ENCODE measurements at regions not wholly inside any gene's neighbourhood (a gene's known extent, or its start where the extent isn't known, plus 50 kb on each side); places are given as distances from the start of the nearest gene placed in this dataset.

DNA sequence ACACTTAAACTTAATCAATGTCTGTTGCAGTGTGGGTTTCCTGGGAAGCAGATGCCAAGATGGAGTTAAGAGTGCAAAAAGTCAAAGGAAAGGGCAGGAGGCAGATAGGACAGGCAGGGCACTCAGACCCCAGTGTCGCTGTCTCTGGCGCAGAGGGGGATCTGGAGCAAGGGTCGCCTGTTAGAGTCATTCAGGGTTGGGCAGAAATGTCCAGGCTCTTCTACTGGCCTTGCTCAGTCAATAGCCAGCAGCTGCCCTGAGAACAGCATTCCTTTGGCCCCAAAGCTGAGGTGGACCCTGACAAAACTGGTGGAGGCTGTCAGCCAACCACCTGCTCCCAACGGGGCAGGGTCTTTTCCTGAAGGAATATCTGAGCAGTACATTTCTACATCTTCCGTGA is 97.1 kb upstream of the SLC66A3 start:
- Histone ChIP-seq H3K4me3 (no peak overlapping the region), H3K4me1 (no peaks in the 10 kb centered on the region), H3K27me3 (no peaks in the 10 kb centered on the region), H3K27ac (no peak overlapping the region), H3K36me3 (no peaks in the 10 kb centered on the region), H3K9me3 (peaks cover 8 to 13% (median 12%) of the 10 kb centered on the region in 4 donors)
- no peak for DNase-seq
- 81 to 87% methylated on average over 5 of the region's 5 CpGs for WGBS, 2 donors
- TF ChIP-seq, protein P1, sequence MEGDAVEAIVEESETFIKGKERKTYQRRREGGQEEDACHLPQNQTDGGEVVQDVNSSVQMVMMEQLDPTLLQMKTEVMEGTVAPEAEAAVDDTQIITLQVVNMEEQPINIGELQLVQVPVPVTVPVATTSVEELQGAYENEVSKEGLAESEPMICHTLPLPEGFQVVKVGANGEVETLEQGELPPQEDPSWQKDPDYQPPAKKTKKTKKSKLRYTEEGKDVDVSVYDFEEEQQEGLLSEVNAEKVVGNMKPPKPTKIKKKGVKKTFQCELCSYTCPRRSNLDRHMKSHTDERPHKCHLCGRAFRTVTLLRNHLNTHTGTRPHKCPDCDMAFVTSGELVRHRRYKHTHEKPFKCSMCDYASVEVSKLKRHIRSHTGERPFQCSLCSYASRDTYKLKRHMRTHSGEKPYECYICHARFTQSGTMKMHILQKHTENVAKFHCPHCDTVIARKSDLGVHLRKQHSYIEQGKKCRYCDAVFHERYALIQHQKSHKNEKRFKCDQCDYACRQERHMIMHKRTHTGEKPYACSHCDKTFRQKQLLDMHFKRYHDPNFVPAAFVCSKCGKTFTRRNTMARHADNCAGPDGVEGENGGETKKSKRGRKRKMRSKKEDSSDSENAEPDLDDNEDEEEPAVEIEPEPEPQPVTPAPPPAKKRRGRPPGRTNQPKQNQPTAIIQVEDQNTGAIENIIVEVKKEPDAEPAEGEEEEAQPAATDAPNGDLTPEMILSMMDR (IDR thresholded peaks at IDR 0.05), result no peak
- TF ChIP-seq EP300 (IDR thresholded peaks at IDR 0.05), result no peak
- TF ChIP-seq POLR2AphosphoS5 (IDR thresholded peaks at IDR 0.05), result no peak
- TF ChIP-seq POLR2A (IDR thresholded peaks at IDR 0.05), result no peak
- ATAC-seq (ENCODE audit: low FRiP score in 2 of 2), result no peak

- Histone ChIP-seq H3K27ac (no peak overlapping the region), H3K4me1 (no peaks in the 10 kb centered on the region), H3K36me3 (no peaks in the 10 kb centered on the region), H3K4me3 (no peak overlapping the region), H3K9me3 (peaks cover 8 to 13% (median 12%) of the 10 kb centered on the region in 4 donors), H3K27me3 (no peaks in the 10 kb centered on the region)
- DNase-seq (no peak), ATAC-seq (ENCODE audit: low FRiP score in 2 of 2) (no peak)
- 82 to 87% methylated on average over 3 of the region's 3 CpGs for WGBS, 2 donors
- TF ChIP-seq EP300 (IDR thresholded peaks at IDR 0.05) (no peak), POLR2AphosphoS5 (IDR thresholded peaks at IDR 0.05) (no peak), POLR2A (IDR thresholded peaks at IDR 0.05) (no peak)
- TF ChIP-seq, protein P1 (IDR thresholded peaks at IDR 0.05), result no peak
Observed at GRCh38 chr2:11060376-11061169, 94.7 kb upstream of the SLC66A3 start.

DNA sequence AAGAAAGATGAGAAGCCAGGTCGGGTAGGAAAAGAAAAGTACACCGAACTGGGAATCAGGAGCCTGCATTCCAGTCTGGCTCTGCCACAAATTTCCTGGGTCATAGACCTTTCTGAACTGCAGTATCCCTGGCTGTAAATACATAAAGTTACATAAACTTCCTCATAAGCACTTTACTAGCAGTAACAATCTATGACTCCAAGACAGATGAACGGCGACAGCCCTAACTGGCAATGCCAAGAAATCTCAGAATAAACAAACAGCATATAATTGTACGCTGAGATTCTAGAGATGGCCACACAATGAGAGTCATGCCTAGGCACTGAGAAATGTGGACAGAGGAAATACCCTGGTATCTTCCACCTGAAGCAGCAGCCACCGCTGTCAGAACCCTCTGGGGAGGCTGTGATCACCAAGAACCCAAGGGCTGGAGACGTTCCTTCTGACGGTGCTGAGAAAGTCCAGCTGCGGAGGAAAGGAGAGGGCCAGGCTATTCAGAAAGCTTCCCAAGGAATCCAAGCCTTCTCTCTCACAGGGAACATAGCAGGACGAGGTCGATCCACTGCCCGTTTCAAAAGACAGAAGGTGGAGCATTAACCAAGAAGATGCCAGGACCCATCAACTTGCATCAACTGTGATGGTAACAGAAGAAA is 89.3 kb upstream of the SLC66A3 start:
- WGBS, 2 donors, result 43 to 51% methylated on average over 12 of the region's 12 CpGs

DNA sequence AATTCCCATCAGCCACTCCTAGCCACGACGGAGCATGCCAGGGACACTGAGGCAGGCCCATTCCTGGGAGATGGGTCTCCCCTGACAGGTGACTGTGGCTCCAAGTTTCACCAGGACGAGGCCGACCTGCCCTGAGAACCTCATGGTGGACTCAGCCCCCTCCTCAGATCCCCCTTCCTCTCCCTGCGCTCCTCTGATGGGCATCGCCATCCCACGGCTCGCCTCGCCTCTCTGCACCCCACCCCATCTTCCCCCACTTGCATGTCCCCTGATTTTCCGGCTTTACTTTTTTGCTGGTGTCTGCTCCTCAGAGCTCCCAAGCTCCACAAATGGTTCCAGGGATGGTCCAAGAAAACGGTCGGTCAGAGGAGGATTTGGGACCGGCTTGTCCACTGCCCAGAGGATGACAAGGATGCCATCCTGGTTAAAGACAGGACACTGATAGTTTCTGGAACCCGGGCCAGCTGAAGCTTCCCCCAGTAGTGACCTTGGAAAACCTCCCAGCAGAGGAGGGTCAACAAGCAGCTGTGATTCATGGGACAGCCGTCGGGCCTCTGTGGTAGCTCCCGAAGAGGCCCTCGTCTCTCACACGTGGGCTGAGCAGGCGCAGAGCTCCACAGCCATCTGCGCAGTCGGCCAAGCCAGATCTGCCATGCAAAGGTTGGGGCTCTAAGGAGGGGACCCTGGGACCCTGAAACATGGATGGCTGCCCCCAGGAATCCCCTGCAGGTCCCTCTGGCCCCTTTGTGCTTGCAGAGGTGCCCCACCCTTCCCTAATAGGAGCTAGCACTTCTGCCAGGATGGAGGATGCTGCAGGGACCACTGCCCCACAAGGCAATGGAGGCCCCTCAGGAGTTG is 87.8 kb upstream of the SLC66A3 start:
- no peak overlapping the region for H3K27ac ChIP-seq
- H3K36me3 ChIP-seq, result no peaks in the 10 kb centered on the region
- H3K9me3 ChIP-seq, result no peaks in the 10 kb centered on the region
- H3K4me1 ChIP-seq, result peaks cover 0 to 6% (median 5%) of the 10 kb centered on the region in 4 donors
- DNase-seq, result peak in 1 of 2 donors; percentile 39
- no peak overlapping the region for H3K4me3 ChIP-seq
- TF ChIP-seq, protein P1 (IDR thresholded peaks at IDR 0.05), result no peak
- TF ChIP-seq POLR2AphosphoS5 (IDR thresholded peaks at IDR 0.05) (no peak), EP300 (IDR thresholded peaks at IDR 0.05) (no peak)
- 84 to 94% methylated on average over 16 to 22 of the region's 22 CpGs for WGBS, 2 donors
- peak in 1 of 2 donors; percentile 20 for ATAC-seq (ENCODE audit: low FRiP score in 2 of 2)
- H3K27me3 ChIP-seq, result no peaks in the 10 kb centered on the region

More for the DNA sequence above, 89.3 kb upstream of the SLC66A3 start:
- no peaks in the 10 kb centered on the region for H3K36me3 ChIP-seq
- DNase-seq (no peak), ATAC-seq (ENCODE audit: low FRiP score in 2 of 2) (no peak)
- H3K4me1 ChIP-seq, result peaks cover 0 to under 1% (median under 1%) of the 10 kb centered on the region in 4 donors
- H3K9me3 ChIP-seq, result peaks cover 1 to 10% (median 4%) of the 10 kb centered on the region in 4 donors
- TF ChIP-seq EP300 (IDR thresholded peaks at IDR 0.05) (no peak), POLR2A (IDR thresholded peaks at IDR 0.05) (no peak), POLR2AphosphoS5 (IDR thresholded peaks at IDR 0.05) (no peak)
- TF ChIP-seq, protein P1 (IDR thresholded peaks at IDR 0.05), result no peak
- H3K27me3 ChIP-seq, result no peaks in the 10 kb centered on the region
- no peak overlapping the region for H3K27ac ChIP-seq
- H3K4me3 ChIP-seq, result no peak overlapping the region
